ENCODE measurements at regions not wholly inside any gene's neighbourhood (a gene's known extent, or its start where the extent isn't known, plus 50 kb on each side); places are given as distances from the start of the nearest gene placed in this dataset.
"Not testable (repeated sequence)": the region's sequence is repeated elsewhere in the genome, so short reads cannot be mapped to it uniquely, and the experiment has no call there.

DNA sequence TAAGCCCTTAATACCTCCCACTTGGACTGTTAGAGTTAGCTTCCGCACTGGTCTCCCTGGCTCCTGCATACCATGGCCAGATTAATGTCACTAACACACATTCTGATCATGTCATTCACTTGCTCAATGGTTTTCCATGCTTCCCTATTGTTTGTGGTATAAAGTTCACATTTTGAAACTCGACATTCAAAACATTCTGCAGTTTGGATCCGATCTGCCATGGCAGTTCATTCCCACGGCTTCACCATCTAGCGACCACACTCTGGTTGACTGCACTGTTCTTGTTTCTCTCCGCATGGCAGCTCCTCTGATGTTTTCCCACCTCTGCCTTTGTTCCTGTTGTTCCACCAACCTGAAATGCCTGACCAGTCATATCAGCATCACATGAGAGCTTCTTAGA is 87.4 kb upstream of the WAC start:
- ChIA-PET CTCF (no interaction called here), POLR2A (no interaction called here)
- no peak overlapping the region for H3K27ac ChIP-seq (ENCODE audit: low read depth, low read length)
- no peak overlapping the region for H3K4me3 ChIP-seq (ENCODE audit: low read depth, low read length)
- no peak for DNase-seq (ENCODE audit: low read depth, low spot score)
- H3K27me3 ChIP-seq (ENCODE audit: control insufficient read depth, insufficient read depth, low read length), result peaks cover 10% of the 10 kb centered on the region
- TF ChIP-seq, protein P1, sequence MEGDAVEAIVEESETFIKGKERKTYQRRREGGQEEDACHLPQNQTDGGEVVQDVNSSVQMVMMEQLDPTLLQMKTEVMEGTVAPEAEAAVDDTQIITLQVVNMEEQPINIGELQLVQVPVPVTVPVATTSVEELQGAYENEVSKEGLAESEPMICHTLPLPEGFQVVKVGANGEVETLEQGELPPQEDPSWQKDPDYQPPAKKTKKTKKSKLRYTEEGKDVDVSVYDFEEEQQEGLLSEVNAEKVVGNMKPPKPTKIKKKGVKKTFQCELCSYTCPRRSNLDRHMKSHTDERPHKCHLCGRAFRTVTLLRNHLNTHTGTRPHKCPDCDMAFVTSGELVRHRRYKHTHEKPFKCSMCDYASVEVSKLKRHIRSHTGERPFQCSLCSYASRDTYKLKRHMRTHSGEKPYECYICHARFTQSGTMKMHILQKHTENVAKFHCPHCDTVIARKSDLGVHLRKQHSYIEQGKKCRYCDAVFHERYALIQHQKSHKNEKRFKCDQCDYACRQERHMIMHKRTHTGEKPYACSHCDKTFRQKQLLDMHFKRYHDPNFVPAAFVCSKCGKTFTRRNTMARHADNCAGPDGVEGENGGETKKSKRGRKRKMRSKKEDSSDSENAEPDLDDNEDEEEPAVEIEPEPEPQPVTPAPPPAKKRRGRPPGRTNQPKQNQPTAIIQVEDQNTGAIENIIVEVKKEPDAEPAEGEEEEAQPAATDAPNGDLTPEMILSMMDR (IDR thresholded peaks at IDR 0.05; ENCODE audit: low read depth, low read length), result no peak
- H3K9me3 ChIP-seq (ENCODE audit: control insufficient read depth, insufficient read depth, low read length), result no peaks in the 10 kb centered on the region

GRCh38 chr10:28449382-28449781 is 83.5 kb upstream of the WAC start:
- Histone ChIP-seq H3K27me3 (ENCODE audit: control insufficient read depth, insufficient read depth, low read length) (peaks cover 4% of the 10 kb centered on the region), H3K4me3 (ENCODE audit: low read depth, low read length) (no peak overlapping the region), H3K27ac (ENCODE audit: low read depth, low read length) (no peak overlapping the region), H3K9me3 (ENCODE audit: control insufficient read depth, insufficient read depth, low read length) (no peaks in the 10 kb centered on the region)
- POLR2A ChIA-PET, result no interaction called here
- DNase-seq (ENCODE audit: low read depth, low spot score), result no peak
- TF ChIP-seq, protein P1 (IDR thresholded peaks at IDR 0.05; ENCODE audit: low read depth, low read length), result no peak
- CTCF ChIA-PET, result no interaction called here

GRCh38 chr10:28449926-28450325 is 83.0 kb upstream of the WAC start:
- Histone ChIP-seq H3K27me3 (ENCODE audit: control insufficient read depth, insufficient read depth, low read length) (peaks cover 4% of the 10 kb centered on the region), H3K4me3 (ENCODE audit: low read depth, low read length) (no peak overlapping the region), H3K27ac (ENCODE audit: low read depth, low read length) (no peak overlapping the region), H3K9me3 (ENCODE audit: control insufficient read depth, insufficient read depth, low read length) (no peaks in the 10 kb centered on the region)
- TF ChIP-seq, protein P1 (IDR thresholded peaks at IDR 0.05; ENCODE audit: low read depth, low read length), result no peak
- POLR2A ChIA-PET, result no interaction called here
- no peak for DNase-seq (ENCODE audit: low read depth, low spot score)
- CTCF ChIA-PET, result no interaction called here

- Histone ChIP-seq H3K27ac (ENCODE audit: low read depth, low read length) (no peak overlapping the region), H3K27me3 (ENCODE audit: control insufficient read depth, insufficient read depth, low read length) (no peaks in the 10 kb centered on the region), H3K4me3 (ENCODE audit: low read depth, low read length) (no peak overlapping the region), H3K9me3 (ENCODE audit: control insufficient read depth, insufficient read depth, low read length) (no peaks in the 10 kb centered on the region)
- POLR2A ChIA-PET, result no interaction called here
- no peak for DNase-seq (ENCODE audit: low read depth, low spot score)
- TF ChIP-seq, protein P1 (IDR thresholded peaks at IDR 0.05; ENCODE audit: low read depth, low read length), result no peak
- CTCF ChIA-PET, result no interaction called here
Measured at GRCh38 chr10:28453926-28454325, 79.0 kb upstream of the WAC start.

DNA sequence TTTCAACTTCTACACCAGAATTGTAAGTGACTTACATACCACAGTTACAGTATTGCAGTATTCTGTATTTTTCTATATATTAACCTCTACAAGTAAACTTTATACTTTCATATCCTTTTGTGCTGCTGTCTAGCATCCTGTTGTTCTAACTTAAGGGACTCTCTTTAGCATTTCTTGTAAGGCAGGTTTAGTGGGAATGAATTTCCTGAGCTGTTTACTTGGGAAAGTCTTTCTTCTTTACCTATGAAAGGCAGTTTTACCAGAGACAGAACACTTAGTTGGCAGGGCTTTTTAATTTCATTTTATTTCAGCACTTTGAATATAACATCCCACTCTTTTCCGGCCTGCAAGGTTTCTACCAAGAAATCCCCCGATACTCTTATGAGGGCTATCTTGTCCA is 75.8 kb upstream of the WAC start:
- TF ChIP-seq, protein P1 (IDR thresholded peaks at IDR 0.05; ENCODE audit: low read depth, low read length), result no peak
- ChIA-PET CTCF (interaction anchor here (0.6 kb wide), 1 partner anchor 28 kb away, joined by 3 read pairs; no protein-coding TSS in a partner anchor), POLR2A (no interaction called here)
- Histone ChIP-seq H3K27me3 (ENCODE audit: control insufficient read depth, insufficient read depth, low read length) (no peaks in the 10 kb centered on the region), H3K27ac (ENCODE audit: low read depth, low read length) (no peak overlapping the region), H3K9me3 (ENCODE audit: control insufficient read depth, insufficient read depth, low read length) (no peaks in the 10 kb centered on the region), H3K4me3 (ENCODE audit: low read depth, low read length) (no peak overlapping the region)
- DNase-seq (ENCODE audit: low read depth, low spot score), result no peak

- POLR2A ChIA-PET; DNase-seq (ENCODE audit: low read depth, low spot score); H3K4me3 ChIP-seq (ENCODE audit: low read depth, low read length); H3K27ac ChIP-seq (ENCODE audit: low read depth, low read length); H3K9me3 ChIP-seq (ENCODE audit: control insufficient read depth, insufficient read depth, low read length); H3K27me3 ChIP-seq (ENCODE audit: control insufficient read depth, insufficient read depth, low read length); CTCF ChIA-PET: not testable (repeated sequence)
Measured at GRCh38 chr10:28457873-28458272, 75.0 kb upstream of the WAC start.
